ENCODE measurements at regions not wholly inside any gene's neighbourhood (a gene's known extent, or its start where the extent isn't known, plus 50 kb on each side); places are given as distances from the start of the nearest gene placed in this dataset.

DNA sequence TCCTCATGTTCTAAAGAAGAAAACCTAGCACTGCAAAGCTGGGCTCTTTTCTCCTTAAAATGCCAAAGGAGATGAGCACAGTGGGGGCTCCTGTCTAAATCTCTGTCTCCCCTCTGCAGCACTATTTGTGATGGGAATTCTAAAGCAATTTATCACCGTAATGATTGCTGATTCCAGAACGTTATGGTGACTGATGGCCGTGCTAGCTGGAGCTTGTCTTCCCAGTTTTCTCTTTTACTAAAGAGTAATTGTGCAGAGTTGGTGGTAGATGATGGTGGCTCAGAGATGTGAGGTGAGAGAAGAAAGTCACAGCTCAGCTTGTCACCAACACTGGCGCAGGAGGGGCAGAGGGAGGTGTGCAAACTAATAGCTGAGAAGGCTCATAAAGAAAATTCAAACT is 60.7 kb upstream of the ATP2B4 start:
- TF ChIP-seq, protein P1, sequence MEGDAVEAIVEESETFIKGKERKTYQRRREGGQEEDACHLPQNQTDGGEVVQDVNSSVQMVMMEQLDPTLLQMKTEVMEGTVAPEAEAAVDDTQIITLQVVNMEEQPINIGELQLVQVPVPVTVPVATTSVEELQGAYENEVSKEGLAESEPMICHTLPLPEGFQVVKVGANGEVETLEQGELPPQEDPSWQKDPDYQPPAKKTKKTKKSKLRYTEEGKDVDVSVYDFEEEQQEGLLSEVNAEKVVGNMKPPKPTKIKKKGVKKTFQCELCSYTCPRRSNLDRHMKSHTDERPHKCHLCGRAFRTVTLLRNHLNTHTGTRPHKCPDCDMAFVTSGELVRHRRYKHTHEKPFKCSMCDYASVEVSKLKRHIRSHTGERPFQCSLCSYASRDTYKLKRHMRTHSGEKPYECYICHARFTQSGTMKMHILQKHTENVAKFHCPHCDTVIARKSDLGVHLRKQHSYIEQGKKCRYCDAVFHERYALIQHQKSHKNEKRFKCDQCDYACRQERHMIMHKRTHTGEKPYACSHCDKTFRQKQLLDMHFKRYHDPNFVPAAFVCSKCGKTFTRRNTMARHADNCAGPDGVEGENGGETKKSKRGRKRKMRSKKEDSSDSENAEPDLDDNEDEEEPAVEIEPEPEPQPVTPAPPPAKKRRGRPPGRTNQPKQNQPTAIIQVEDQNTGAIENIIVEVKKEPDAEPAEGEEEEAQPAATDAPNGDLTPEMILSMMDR (IDR thresholded peaks at IDR 0.05), result no peak
- no peak for TF ChIP-seq POLR2A (IDR thresholded peaks at IDR 0.05)

All from uterus (tissue), 2 donors.